Fibroblast of mammary gland (primary cell): ENCODE measurements at regions not wholly inside any gene's neighbourhood (a gene's known extent, or its start where the extent isn't known, plus 50 kb on each side); places are given as distances from the start of the nearest gene placed in this dataset.

Experiments
- DNase-seq: peaks from one replicate; pipeline ENCODE4 v3.0.0-alpha.2; 2010; ENCODE audit warnings: low read depth
- H3K4me3 ChIP-seq: 2 replicates; pipeline ENCODE4 v1.5.1; 2011; ENCODE audit warnings: low read depth, mild to moderate bottlenecking, low read length, moderate library complexity; ENCODE audit not compliant: control insufficient read depth
- CTCF ChIP-seq: conservative IDR thresholded peaks from 2 replicates; pipeline ENCODE4 v1.5.1; 2011; ENCODE audit warnings: low read depth, low read length, inconsistent platforms; ENCODE audit not compliant: control insufficient read depth, insufficient read depth

GRCh38 chr12:13486794-13487193, 290.3 kb downstream of the EMP1 start:
- DNase-seq = no peak
- H3K4me3 ChIP-seq = no peak overlapping the region
- TF ChIP-seq CTCF = no peak

- DNase-seq = no peak
- TF ChIP-seq CTCF = no peak
Observed at GRCh38 chr12:13478650-13479181, 282.2 kb downstream of the EMP1 start.

GRCh38 chr12:13474381-13474780, 277.9 kb downstream of the EMP1 start:
- TF ChIP-seq CTCF = no peak
- DNase-seq = no peak

More at GRCh38 chr12:13478650-13479181, 282.2 kb downstream of the EMP1 start:
- H3K4me3 ChIP-seq = no peak overlapping the region

GRCh38 chr12:13472690-13473089, 276.2 kb downstream of the EMP1 start:
- no peak overlapping the region for H3K4me3 ChIP-seq
- no peak for TF ChIP-seq CTCF
- DNase-seq = peak; percentile 74

More at GRCh38 chr12:13474381-13474780, 277.9 kb downstream of the EMP1 start:
- no peak overlapping the region for H3K4me3 ChIP-seq

GRCh38 chr12:13471471-13471870, 274.9 kb downstream of the EMP1 start:
- no peak overlapping the region for H3K4me3 ChIP-seq
- DNase-seq = no peak
- no peak for TF ChIP-seq CTCF

- TF ChIP-seq CTCF = no peak
- DNase-seq = peak; percentile 78
Observed at GRCh38 chr12:13465635-13466034, 269.1 kb downstream of the EMP1 start.

GRCh38 chr12:13463189-13463588, 266.7 kb downstream of the EMP1 start:
- H3K4me3 ChIP-seq = no peak overlapping the region
- DNase-seq = no peak
- TF ChIP-seq CTCF = no peak

More at GRCh38 chr12:13465635-13466034, 269.1 kb downstream of the EMP1 start:
- H3K4me3 ChIP-seq = no peak overlapping the region
